Thoracic aorta (tissue), 2 donors: ENCODE measurements at regions not wholly inside any gene's neighbourhood (a gene's known extent, or its start where the extent isn't known, plus 50 kb on each side); places are given as distances from the start of the nearest gene placed in this dataset.

Experiments
- ATAC-seq: fragments of 150-250 bp; one replicate; pipeline ENCODE4 v1.8.0; 2017; ENCODE audit warnings: low read depth; ENCODE audit not compliant: insufficient number of reproducible peaks, low FRiP score
- DNase-seq: peaks from one replicate; pipeline ENCODE4 v3.0.0-alpha.2; 2020; ENCODE audit warnings: low spot score
- H3K27ac ChIP-seq, 2 donors: fragments of 200-600 bp; sonication (generic); 1 replicate in 1 of 2; 2 replicates in 1 of 2; pipeline ENCODE4 v1.5.1; 2016; ENCODE audit warnings: mild to moderate bottlenecking in 2 of 2, moderate library complexity in 2 of 2
- H3K27me3 ChIP-seq: fragments of 200-600 bp; sonication (generic); replicated peaks from 2 replicates; pipeline ENCODE4 v1.6.0; 2016; ENCODE audit warnings: mild to moderate bottlenecking; ENCODE audit not compliant: insufficient read depth
- H3K36me3 ChIP-seq: fragments of 200-600 bp; sonication (generic); one replicate; pipeline ENCODE4 v1.5.1; 2016
- H3K4me1 ChIP-seq, 2 donors: fragments of 200-600 bp; sonication (generic); 1 replicate in 1 of 2; 2 replicates in 1 of 2; pipeline versions ENCODE4 v1.5.1 to v1.6.0; 2016; ENCODE audit warnings: low read depth in 2 of 2, mild to moderate bottlenecking in 1 of 2; ENCODE audit not compliant: control insufficient read depth in 1 of 2
- H3K4me3 ChIP-seq: fragments of 200-600 bp; sonication (generic); 2 replicates; pipeline ENCODE4 v1.5.1; 2016; ENCODE audit warnings: mild to moderate bottlenecking
- H3K9me3 ChIP-seq: fragments of 200-600 bp; sonication (generic); 2 replicates; pipeline ENCODE4 v1.5.1; 2016
- CTCF ChIP-seq: fragments of 200-600 bp; sonication (generic); IDR thresholded peaks from one replicate; pipeline ENCODE4 v1.5.1; 2019; ENCODE audit warnings: antibody characterized with exemption

GRCh38 chr9:82449986-82450385, 461.4 kb downstream of the SPATA31D1 start:
- no peaks in the 10 kb centered on the region for H3K4me1 ChIP-seq
- no peak overlapping the region for H3K4me3 ChIP-seq
- H3K27ac ChIP-seq = no peak overlapping the region
- no peaks in the 10 kb centered on the region for H3K36me3 ChIP-seq
- TF ChIP-seq CTCF = no peak
- H3K9me3 ChIP-seq = no peaks in the 10 kb centered on the region
- DNase-seq (no peak), ATAC-seq (no peak)
- no peaks in the 10 kb centered on the region for H3K27me3 ChIP-seq

- no peak for DNase-seq
- no peak overlapping the region for H3K27ac ChIP-seq
- H3K4me1 ChIP-seq = no peaks in the 10 kb centered on the region
- H3K4me3 ChIP-seq = no peak overlapping the region
- ATAC-seq = no peak
- no peak for TF ChIP-seq CTCF
- no peaks in the 10 kb centered on the region for H3K27me3 ChIP-seq
- no peaks in the 10 kb centered on the region for H3K36me3 ChIP-seq
- H3K9me3 ChIP-seq = no peaks in the 10 kb centered on the region
Measured at GRCh38 chr9:82454509-82455190, 466.1 kb downstream of the SPATA31D1 start.

GRCh38 chr9:82456642-82457041, 468.1 kb downstream of the SPATA31D1 start:
- ATAC-seq (no peak), DNase-seq (no peak)
- no peaks in the 10 kb centered on the region for H3K4me1 ChIP-seq
- H3K27ac ChIP-seq = no peak overlapping the region
- no peak overlapping the region for H3K4me3 ChIP-seq
- H3K27me3 ChIP-seq = no peaks in the 10 kb centered on the region
- no peaks in the 10 kb centered on the region for H3K36me3 ChIP-seq
- no peak for TF ChIP-seq CTCF
- H3K9me3 ChIP-seq = no peaks in the 10 kb centered on the region

- Histone ChIP-seq H3K27ac (no peak overlapping the region), H3K36me3 (no peaks in the 10 kb centered on the region), H3K4me3 (no peak overlapping the region), H3K9me3 (no peaks in the 10 kb centered on the region), H3K27me3 (no peaks in the 10 kb centered on the region), H3K4me1 (no peaks in the 10 kb centered on the region)
- DNase-seq (no peak), ATAC-seq (no peak)
- TF ChIP-seq CTCF = no peak
Measured at GRCh38 chr9:82457298-82457697, 468.7 kb downstream of the SPATA31D1 start.

- Histone ChIP-seq H3K4me3 (no peak overlapping the region), H3K36me3 (no peaks in the 10 kb centered on the region), H3K9me3 (no peaks in the 10 kb centered on the region), H3K27me3 (no peaks in the 10 kb centered on the region), H3K27ac (no peak overlapping the region), H3K4me1 (no peaks in the 10 kb centered on the region)
- no peak for DNase-seq
- no peak for TF ChIP-seq CTCF
- ATAC-seq = no peak
Measured at GRCh38 chr9:82457891-82458290, 469.3 kb downstream of the SPATA31D1 start.
